HEK293 (cell line): ENCODE measurements at regions not wholly inside any gene's neighbourhood (a gene's known extent, or its start where the extent isn't known, plus 50 kb on each side); places are given as distances from the start of the nearest gene placed in this dataset.

ENCODE experiments used
- ATF2 ChIP-seq: fragments of 450-650 bp; formaldehyde crosslinking; IDR thresholded peaks from 2 replicates; pipeline ENCODE4 v1.5.1; 2016; ENCODE audit warnings: missing biosample characterization, missing genetic modification characterization, low read depth
- CTCF ChIP-seq: fragments of 450-650 bp; formaldehyde crosslinking; IDR thresholded peaks from 2 replicates; pipeline ENCODE4 v1.5.1; 2016; ENCODE audit warnings: missing biosample characterization, missing genetic modification characterization
- MYNN ChIP-seq: fragments of 450-650 bp; formaldehyde crosslinking; IDR thresholded peaks from 2 replicates; pipeline ENCODE4 v1.5.1; 2016; ENCODE audit warnings: missing biosample characterization, missing genetic modification characterization, borderline replicate concordance
- ZBTB49 ChIP-seq: fragments of 450-650 bp; formaldehyde crosslinking; IDR thresholded peaks from 2 replicates; pipeline ENCODE4 v1.5.1; 2016; ENCODE audit warnings: missing biosample characterization, missing genetic modification characterization, low read depth
- ZNF530 ChIP-seq: fragments of 450-650 bp; formaldehyde crosslinking; IDR thresholded peaks from 2 replicates; pipeline ENCODE4 v1.5.1; 2016; ENCODE audit warnings: low read depth, missing biosample characterization, missing genetic modification characterization
- ZNF670 ChIP-seq: fragments of 450-650 bp; formaldehyde crosslinking; IDR thresholded peaks from 2 replicates; pipeline ENCODE4 v1.5.1; 2016; ENCODE audit warnings: missing biosample characterization, missing genetic modification characterization, low read depth

- TF ChIP-seq ZNF670 (no peak), ZNF530 (no peak), MYNN (tag by site-specific recombination) (no peak), ATF2 (no peak), CTCF (no peak), ZBTB49 (tag by site-specific recombination) (no peak)
These were observed 327.8 kb downstream of the IRX2 start for GRCh38 chr5:2423634-2424033.
